Heart left ventricle (tissue), 16 donors: ENCODE measurements at regions not wholly inside any gene's neighbourhood (a gene's known extent, or its start where the extent isn't known, plus 50 kb on each side); places are given as distances from the start of the nearest gene placed in this dataset.

Experiments used
- ATAC-seq, 4 donors: fragments of 200-7000 bp; cut with Tn5 transposase; one replicate each; pipeline ENCODE4 v1.9.1; 2020 to 2022; ENCODE audit warnings: moderate library complexity in 4 of 4, mild to moderate bottlenecking in 3 of 4, moderate number of reproducible peaks in 1 of 4
- DNase-seq, 5 donors: peaks; one replicate each; pipeline ENCODE4 v3.0.0-alpha.2; 2020
- H3K27ac ChIP-seq, 12 donors: fragments of 200-600 bp; sonication (generic) in 4 of 12; one replicate each; pipeline versions ENCODE4 v1.5.0 to v1.8.0; 2016 to 2022; ENCODE audit warnings: mild to moderate bottlenecking in 2 of 12
- H3K27me3 ChIP-seq, 9 donors: fragments of 200-600 bp; sonication (generic) in 2 of 9; one replicate each; pipeline versions ENCODE4 v1.5.1 to v1.8.0; 2016 to 2022; ENCODE audit warnings: mild to moderate bottlenecking in 3 of 9
- H3K36me3 ChIP-seq, 9 donors: fragments of 200-600 bp; sonication (generic) in 2 of 9; one replicate each; pipeline versions ENCODE4 v1.5.0 to v1.8.0; 2018 to 2022; ENCODE audit warnings: mild to moderate bottlenecking in 2 of 9
- H3K4me1 ChIP-seq, 12 donors: fragments of 200-600 bp; sonication (generic) in 4 of 12; one replicate each; pipeline versions ENCODE4 v1.5.0 to v1.8.0; 2016 to 2022; ENCODE audit warnings: mild to moderate bottlenecking in 3 of 12
- H3K4me3 ChIP-seq, 12 donors: fragments of 200-600 bp; sonication (generic) in 4 of 12; one replicate each; pipeline versions ENCODE4 v1.5.0 to v1.8.0; 2017 to 2022; ENCODE audit warnings: mild to moderate bottlenecking in 9 of 12, moderate library complexity in 4 of 12
- H3K9me3 ChIP-seq, 12 donors: fragments of 200-600 bp; sonication (generic) in 4 of 12; one replicate each; pipeline versions ENCODE4 v1.5.0 to v1.8.0; 2016 to 2022; ENCODE audit warnings: mild to moderate bottlenecking in 1 of 12
- CTCF ChIP-seq, 12 donors: fragments of 200-600 bp; sonication (generic) in 4 of 12; IDR thresholded peaks; one replicate each; pipeline versions ENCODE4 v1.5.0 to v1.8.0; 2018 to 2022; ENCODE audit warnings: antibody characterized with exemption in 12 of 12, mild to moderate bottlenecking in 5 of 12
- POLR2A ChIP-seq, 2 donors: fragments of 450-650 bp; IDR thresholded peaks; one replicate each; pipeline ENCODE4 v1.6.1; 2017; ENCODE audit warnings: antibody characterized with exemption in 2 of 2, mild to moderate bottlenecking in 2 of 2, moderate library complexity in 2 of 2
- WGBS, 4 donors: extraction: QIAGEN DNeasy Blood & Tissue Kit in 2 of 4; methylation state at CpG; one replicate each; pipeline versions ENCODE4 v1.1.5 to v1.1.7; 2013 to 2018; 5-methylcytosine and 5-hydroxymethylcytosine counted together
- intact Hi-C, 10 donors: fragments of 100-400 bp; cut with DNase I; formaldehyde crosslinking; loops; one replicate each; pipeline versions ENCODE4 v1.11.1 to v1.14.2; 2022
- donor health status: ischemic (EF 13 %, LVEDD 7.1; RV severe dilation, severe dysfunction).
- donor health status: healthy with polysubstance abuse.
- donor health status: DM: no; HTN: yes; CAD: no.
- donor health status: DM: no; HTN: no; CAD: no.
- donor health status: ischemic (EF 25% LVEDD 6.9; RV normal size, moderate dysfunction).
- donor health status: ischemic (EF 25% LVEDD 5.7; RV mildly dilated, moderate dysfunction).
- donor health status: healthy.
- donor health status: DM: yes; HTN: yes; CAD: no.
- donor health status: ischemic (EF 35%, LVEDD 5.7; RV mildly dilated, moderate dysfunction).
- donor health status: nonischemic (EF 11% LVEDD 7.7; RV severe dilation, severe dysfunction).
- donor health status: DM: yes; HTN: yes; CAD: no.
- donor health status: PGD.
- donor health status: ischemic (EF 29% LVEDD 5.4; RV normal size, mild dysfunction).
- donor health status: nonischemic (EF 23%, LVEDD 6.1; RV moderate dilation, normal function).

- no peak for ATAC-seq
- Histone ChIP-seq H3K27me3 (no peaks in the 10 kb centered on the region), H3K9me3 (no peaks in the 10 kb centered on the region), H3K27ac (no peak overlapping the region), H3K36me3 (no peaks in the 10 kb centered on the region), H3K4me3 (no peak overlapping the region), H3K4me1 (no peaks in the 10 kb centered on the region)
- DNase-seq = no peak
- intact Hi-C loops = no loop called here
- TF ChIP-seq CTCF (IDR thresholded peaks at IDR 0.05) = no peak
- TF ChIP-seq POLR2A (IDR thresholded peaks at IDR 0.05) = no peak
- WGBS, 4 donors = 53 to 66% (median 58%) methylated on average over 2 of the region's 2 CpGs
These were observed 429.0 kb upstream of the MIR17HG start for GRCh38 chr13:90918536-90918935.

GRCh38 chr13:90919153-90919552 is 428.3 kb upstream of the MIR17HG start:
- intact Hi-C loops = no loop called here
- Histone ChIP-seq H3K36me3 (no peaks in the 10 kb centered on the region), H3K27me3 (no peaks in the 10 kb centered on the region), H3K27ac (no peak overlapping the region), H3K4me1 (no peaks in the 10 kb centered on the region), H3K9me3 (no peaks in the 10 kb centered on the region), H3K4me3 (no peak overlapping the region)
- WGBS, 4 donors = 57 to 61% (median 59%) methylated on average over 3 of the region's 3 CpGs
- no peak for DNase-seq
- no peak for ATAC-seq
- TF ChIP-seq POLR2A (IDR thresholded peaks at IDR 0.05) (no peak), CTCF (IDR thresholded peaks at IDR 0.05) (no peak)

DNA sequence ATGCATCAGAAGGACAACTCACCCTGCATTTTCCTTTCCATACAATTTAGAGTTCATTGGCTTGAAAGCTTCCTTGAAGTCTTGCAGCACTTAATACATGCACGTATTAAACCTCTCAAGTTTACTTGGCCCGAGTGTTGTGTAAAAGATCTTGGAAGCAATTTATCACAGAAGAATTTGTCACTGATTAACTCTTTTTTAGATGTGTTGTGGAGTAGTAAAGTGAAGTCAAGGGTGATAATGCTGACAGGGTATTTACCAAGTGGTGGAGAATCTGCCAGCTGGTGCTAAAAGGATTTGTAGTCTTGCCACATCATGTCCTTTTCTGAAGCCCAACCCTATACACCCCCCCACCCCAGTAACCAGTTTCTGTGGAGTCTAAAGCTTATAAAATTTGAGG is 421.0 kb upstream of the MIR17HG start:
- ATAC-seq (no peak), DNase-seq (no peak)
- no peak overlapping the region for H3K4me3 ChIP-seq
- H3K27ac ChIP-seq = no peak overlapping the region
- WGBS, 4 donors = 9 to 14% (median 13%) methylated on average over 2 of the region's 2 CpGs
- no peaks in the 10 kb centered on the region for H3K4me1 ChIP-seq
- intact Hi-C loops = no loop called here
- peaks cover 0 to 8% (median 0%) of the 10 kb centered on the region in 12 donors for H3K9me3 ChIP-seq
- H3K27me3 ChIP-seq = no peaks in the 10 kb centered on the region
- H3K36me3 ChIP-seq = no peaks in the 10 kb centered on the region
- TF ChIP-seq CTCF (IDR thresholded peaks at IDR 0.05) (no peak), POLR2A (IDR thresholded peaks at IDR 0.05) (no peak)

DNA sequence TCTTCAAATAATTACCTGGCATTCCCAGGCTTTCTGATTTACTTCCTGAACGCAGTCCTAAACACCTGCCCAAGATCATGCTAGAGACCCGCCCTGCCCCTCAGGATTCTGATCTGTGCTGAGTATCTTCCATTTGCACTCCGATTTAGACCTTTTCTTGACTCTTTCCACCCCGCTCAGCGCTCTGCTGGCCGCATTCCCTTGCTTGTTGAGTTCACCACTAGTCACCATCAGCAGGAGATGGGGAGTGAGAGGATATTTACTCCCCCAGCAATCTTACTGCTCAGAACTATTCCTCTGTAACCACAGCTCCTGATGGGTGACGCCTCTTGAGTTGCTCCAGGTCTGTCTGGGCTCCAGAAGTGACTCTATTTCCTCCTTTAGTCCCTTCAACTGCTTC is 419.4 kb upstream of the MIR17HG start:
- Histone ChIP-seq H3K36me3 (no peaks in the 10 kb centered on the region), H3K27me3 (no peaks in the 10 kb centered on the region), H3K4me1 (no peaks in the 10 kb centered on the region), H3K27ac (no peak overlapping the region), H3K4me3 (no peak overlapping the region), H3K9me3 (peaks cover 0 to 8% (median 0%) of the 10 kb centered on the region in 12 donors)
- no peak for ATAC-seq
- intact Hi-C loops = no loop called here
- TF ChIP-seq POLR2A (IDR thresholded peaks at IDR 0.05) = no peak
- TF ChIP-seq CTCF (IDR thresholded peaks at IDR 0.05) = no peak
- DNase-seq = no peak
- 87 to 91% (median 89%) methylated on average over 7 of the region's 7 CpGs for WGBS, 4 donors
